GM23248 (cell line): ENCODE measurements at regions not wholly inside any gene's neighbourhood (a gene's known extent, or its start where the extent isn't known, plus 50 kb on each side); places are given as distances from the start of the nearest gene placed in this dataset.

Source experiments
- EZH2 ChIP-seq: fragments of 200-600 bp; sonication (generic); IDR thresholded peaks from 2 replicates; pipeline ENCODE4 v1.6.1; 2018; ENCODE audit warnings: antibody characterized with exemption, mild to moderate bottlenecking; ENCODE audit not compliant: insufficient read depth, poor library complexity, severe bottlenecking
- EZH2phosphoT487 ChIP-seq: fragments of 200-600 bp; sonication (generic); IDR thresholded peaks from 2 replicates; pipeline ENCODE4 v1.6.1; 2018; ENCODE audit warnings: antibody characterized with exemption, moderate library complexity, mild to moderate bottlenecking, low read depth; ENCODE audit not compliant: insufficient read depth

- no peak for TF ChIP-seq EZH2phosphoT487
- no peak for TF ChIP-seq EZH2
Observed at GRCh38 chr6:159506048-159506447, 187.0 kb downstream of the SOD2 start.
